ENCODE measurements at regions not wholly inside any gene's neighbourhood (a gene's known extent, or its start where the extent isn't known, plus 50 kb on each side); places are given as distances from the start of the nearest gene placed in this dataset.

GRCh38 chr7:50145226-50145625, 52.2 kb upstream of the ZPBP start:
- in situ Hi-C loops (cut with HindIII; ENCODE audit: low sequenced_read_pairs), result no loop called here
